Stimulated activated CD4-positive, alpha-beta T cell treated with anti-CD3 and anti-CD28 coated beads, Interleukin-4, amount 100 ng/mL, for 48 hours (primary cell): ENCODE measurements at regions not wholly inside any gene's neighbourhood (a gene's known extent, or its start where the extent isn't known, plus 50 kb on each side); places are given as distances from the start of the nearest gene placed in this dataset.

Experiments used
- DNase-seq, 2 donors: peaks; one replicate each; pipeline ENCODE4 v3.0.0-alpha.2; 2020; ENCODE audit warnings: low read depth in 2 of 2

DNA sequence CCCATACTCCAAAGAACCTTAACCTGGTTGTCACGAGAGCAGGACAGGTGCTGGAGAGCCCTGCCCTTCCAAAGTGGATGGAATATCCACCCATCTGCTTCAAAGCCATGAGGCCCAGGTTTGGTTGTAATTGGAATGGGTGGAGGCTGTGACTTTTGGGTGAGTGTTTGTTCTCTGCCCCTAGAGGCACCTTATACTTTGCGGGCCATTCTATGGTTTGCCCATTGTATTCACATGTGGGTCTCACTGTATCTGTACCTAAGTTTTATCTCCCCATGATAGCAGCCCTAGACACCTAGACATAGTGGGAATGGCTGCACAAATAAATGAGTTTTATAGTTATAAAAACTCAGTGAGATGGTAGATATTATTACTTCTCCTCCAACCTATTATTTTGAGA lies 67.1 kb upstream of the NAA20 start:
- no peak for DNase-seq

DNA sequence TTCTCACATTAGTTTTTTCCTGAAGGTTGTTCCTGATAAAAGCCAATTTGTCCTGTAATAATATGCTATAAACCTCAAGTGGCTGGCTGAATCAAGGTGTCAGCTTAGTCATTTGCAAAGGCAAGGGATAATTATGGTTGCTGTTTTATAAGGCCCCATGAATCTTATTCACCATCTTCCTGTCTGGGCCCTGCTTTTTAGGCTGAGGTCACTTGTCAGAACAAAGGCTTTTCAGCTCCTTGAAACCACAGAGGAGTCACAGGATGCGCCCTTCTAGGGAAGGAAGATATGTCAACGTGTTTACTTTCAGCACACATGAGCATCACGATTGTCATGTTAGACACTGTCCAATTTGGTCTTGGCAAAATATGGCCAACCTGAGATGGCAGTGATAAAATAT lies 64.8 kb upstream of the NAA20 start:
- DNase-seq: no peak

DNA sequence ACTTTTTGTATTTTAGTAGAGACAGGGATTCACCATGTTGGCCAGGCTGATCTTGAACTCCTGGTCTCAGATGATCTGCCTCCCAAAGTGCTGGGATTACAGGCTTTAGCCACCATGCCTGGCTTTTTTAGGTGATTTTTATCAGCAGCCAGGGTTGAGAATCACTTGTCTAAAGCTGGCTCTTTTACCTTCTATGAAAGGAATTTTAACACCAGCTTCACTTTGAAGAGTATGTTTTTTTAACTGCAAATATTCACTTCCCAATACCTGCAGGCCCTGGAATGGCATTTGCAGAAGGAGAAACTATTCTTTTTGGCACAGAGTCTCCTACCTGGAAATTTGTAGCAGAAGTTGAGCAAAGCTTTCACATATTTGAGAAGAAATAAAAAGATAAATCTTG lies 63.6 kb upstream of the NAA20 start:
- no peak for DNase-seq

DNA sequence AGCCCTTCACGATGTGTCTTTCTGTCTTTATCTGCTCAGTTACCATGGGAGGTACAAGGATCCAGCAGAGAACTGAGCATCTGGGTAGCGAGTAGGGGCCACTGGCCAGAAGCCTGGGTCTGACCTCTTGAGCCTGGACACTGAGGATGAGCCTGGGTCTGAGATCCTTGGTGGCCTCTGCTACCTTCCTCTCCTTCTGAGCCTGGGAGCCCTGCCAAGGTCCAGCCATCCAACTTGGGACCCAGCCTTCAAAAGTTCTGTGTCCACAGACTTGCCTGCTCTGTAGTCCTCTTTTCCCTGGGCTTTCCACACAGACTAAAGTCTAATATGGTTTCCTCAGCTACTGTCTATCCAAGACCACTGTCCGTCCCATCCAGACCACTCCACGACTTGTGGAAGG lies 60.2 kb upstream of the NAA20 start:
- DNase-seq: no peak

DNA sequence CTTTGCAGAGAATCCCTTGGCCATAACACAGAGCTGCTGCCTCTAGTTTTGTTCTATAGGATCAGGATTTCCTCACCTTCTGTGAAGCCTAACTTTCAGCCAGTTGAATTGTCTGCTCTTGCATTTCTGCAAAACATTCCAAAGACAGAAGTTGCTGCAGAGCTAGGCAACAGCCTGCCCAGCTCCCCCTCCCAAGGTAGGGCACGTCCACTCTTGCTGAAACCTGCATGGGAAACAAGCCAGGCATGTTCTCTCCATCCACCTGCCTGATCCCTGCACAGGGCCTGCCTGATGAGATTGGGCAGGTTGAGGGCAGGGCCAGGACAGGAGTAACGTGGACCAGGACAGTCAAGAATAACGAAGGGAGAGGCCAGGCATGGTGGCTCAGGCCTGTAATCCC lies 58.9 kb upstream of the NAA20 start:
- no peak for DNase-seq

DNA sequence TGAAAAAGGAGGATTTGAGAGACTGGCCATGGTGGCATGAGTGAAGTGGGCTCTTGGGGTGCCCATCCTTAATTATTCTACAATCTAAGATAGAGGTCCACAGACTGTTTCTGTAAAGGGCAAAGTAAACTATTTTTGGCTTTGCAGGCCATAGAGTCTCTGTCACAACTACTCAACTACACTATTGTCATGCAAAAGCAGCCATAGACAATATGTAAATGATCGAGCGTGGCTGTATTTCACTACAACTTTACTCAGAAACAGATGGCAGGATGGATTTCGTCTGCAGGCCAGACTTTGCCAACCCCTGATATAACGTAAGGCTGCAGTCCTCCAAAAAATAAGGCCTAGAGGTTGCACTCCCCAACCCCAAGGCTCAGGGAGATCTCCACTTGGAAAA lies 58.2 kb upstream of the NAA20 start:
- DNase-seq: no peak

DNA sequence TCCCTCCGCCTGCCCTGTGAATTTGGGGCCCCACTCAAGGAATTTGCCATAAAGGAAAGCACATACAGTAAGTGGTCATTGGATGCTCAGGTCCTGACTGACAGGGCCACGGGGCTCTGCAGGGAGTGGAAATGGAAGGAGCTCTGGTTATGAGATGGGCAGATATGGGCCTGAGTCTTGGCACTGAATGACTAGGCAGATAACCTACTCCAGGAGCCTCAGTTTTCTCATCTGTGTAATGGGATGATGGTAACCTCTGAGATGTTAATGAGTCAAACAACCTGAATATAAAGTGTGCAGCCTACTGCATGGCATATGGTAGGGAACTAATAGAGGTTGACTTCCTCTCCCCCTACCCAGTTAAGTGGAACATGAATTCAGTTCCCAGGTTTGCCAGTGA lies 56.4 kb upstream of the NAA20 start:
- no peak for DNase-seq

DNA sequence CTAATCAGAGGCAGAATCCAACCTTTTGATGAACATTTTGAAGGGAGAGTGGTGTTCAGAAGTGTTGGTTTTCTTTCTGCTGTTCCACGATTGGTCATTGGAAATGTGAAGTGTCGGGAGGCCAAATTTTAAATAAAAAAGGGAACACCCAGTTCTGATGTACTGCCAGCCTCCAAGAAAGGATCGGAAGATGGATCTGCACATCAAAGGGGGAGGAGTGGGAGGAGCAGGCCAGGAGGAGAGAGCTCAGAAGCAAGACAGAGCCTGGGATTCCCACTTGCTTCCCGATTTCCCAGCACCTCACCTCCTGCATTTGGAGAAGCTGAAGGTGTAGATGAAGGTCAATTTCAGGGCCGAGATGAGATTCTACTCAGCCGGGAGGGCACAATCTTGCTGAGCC lies 55.9 kb upstream of the NAA20 start:
- no peak for DNase-seq

DNA sequence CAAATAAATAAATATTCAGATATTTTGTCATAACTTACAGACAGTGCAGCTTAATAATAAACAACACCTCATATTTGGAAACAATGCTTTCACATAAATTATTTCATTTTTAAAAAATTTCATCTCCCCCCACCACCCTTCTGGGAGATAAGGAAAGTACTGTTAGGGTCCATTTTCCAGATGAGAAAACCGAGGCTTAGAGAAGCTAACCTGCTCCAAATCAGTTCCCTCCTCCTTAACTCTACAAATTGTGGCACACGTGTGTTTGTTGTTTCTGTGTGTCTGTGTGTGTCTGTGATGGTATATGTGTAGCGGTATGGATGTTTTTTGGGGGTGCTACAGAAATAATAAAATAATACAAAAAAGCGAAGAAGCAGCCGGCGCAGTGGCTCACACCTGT lies 54.2 kb upstream of the NAA20 start:
- DNase-seq: no peak

DNA sequence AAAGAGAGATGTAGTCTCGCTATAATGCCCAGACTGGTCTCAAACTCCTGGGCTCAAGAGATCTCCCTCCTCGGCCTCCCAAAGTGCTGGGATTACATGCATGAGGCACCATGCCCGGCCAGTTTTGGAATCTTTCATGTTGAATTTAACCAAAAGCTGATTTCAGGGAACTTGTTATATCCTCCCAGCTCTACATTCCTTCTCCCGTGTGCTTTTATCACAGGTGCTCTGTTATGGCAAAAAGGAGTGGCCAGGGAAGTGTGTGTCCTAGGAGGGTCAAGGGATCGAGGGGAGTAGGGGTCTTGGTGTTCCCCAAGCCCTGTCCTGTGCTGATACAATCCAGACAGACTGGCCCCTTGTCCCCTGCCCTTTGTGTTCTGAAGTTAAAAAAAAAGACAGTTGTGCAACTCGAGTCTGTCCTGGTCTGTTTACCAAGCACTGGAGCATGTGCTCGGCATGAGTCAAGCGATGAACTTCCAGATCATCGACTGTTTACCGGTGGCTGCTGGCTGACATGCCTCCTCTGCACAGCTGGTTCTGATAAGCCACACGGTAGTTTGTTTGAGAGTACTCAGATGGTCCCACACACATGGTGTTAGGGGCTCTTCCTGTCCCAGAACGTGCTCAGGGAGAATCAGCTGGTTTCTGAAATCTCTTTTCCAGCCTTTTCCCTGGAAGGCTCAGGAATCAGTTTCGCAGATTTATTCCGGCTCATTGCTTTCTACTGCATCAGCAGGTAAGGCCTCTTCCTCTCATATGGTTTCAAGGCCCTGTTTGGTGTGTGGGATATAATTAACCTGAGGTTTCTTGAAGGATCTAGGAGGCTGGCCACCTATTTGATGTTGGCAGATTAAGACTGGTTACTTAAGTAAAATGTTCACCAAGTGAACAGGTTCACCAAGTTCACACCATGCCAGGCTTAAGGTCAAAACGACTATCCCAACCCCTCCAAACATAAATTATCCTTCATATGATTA lies 52.6 kb upstream of the NAA20 start:
- no peak for DNase-seq

DNA sequence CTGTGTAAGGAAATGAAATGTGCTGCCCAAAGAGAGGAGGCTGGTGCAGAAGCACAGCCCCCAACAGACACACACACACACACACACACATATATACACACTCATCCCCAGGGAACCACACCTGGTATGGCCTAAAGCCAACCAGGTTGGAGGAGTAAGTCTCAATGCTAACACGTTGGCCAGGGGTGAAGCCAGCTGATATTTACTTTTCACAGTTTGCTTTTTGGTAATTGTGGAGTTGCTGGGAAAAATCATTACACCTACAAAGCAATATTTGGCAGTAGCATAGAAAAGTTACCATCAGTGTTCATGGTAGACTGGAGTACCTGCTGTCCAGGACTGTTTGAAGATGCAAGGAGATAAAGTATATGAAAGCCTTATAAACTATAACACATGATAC lies 50.3 kb upstream of the NAA20 start:
- no peak for DNase-seq
